ENCODE measurements at regions not wholly inside any gene's neighbourhood (a gene's known extent, or its start where the extent isn't known, plus 50 kb on each side); places are given as distances from the start of the nearest gene placed in this dataset.

DNA sequence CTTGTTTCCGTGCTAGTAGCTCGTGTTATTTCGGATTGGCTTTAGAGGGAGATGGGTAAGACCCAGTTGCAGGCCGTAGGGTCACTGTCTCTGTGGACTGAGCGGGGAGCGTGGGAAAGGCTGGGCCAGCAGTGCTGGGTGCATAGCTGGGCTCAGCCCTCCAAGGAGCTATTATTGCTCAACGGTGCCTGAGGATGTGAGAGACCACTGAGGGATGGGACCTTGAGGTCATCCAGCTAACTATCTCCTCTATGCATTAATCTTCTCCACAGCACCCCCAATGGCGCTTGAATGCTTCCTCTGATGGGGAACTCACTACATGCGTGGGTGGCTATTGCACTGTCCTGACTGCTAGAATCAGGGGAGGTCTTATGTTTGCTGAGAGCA, 126.1 kb upstream of the FOXF1 start:
- DNase-seq: no peak
- Histone ChIP-seq H3K27ac (ENCODE audit: insufficient read depth, low read length, poor library complexity, severe bottlenecking) (no peak overlapping the region), H3K36me3 (ENCODE audit: control insufficient read depth, insufficient read depth, low read length) (no peaks in the 10 kb centered on the region), H3K4me1 (ENCODE audit: control insufficient read depth, insufficient read depth, low read length, poor library complexity, severe bottlenecking) (no peaks in the 10 kb centered on the region), H3K9me3 (ENCODE audit: control insufficient read depth, low read length) (no peaks in the 10 kb centered on the region), H3K4me3 (ENCODE audit: insufficient read depth, low read depth, low read length, poor library complexity, severe bottlenecking) (no peak overlapping the region), H3K27me3 (replicated peaks; ENCODE audit: control insufficient read depth, insufficient read depth, low read length, poor library complexity, severe bottlenecking) (no peaks in the 10 kb centered on the region)

DNA sequence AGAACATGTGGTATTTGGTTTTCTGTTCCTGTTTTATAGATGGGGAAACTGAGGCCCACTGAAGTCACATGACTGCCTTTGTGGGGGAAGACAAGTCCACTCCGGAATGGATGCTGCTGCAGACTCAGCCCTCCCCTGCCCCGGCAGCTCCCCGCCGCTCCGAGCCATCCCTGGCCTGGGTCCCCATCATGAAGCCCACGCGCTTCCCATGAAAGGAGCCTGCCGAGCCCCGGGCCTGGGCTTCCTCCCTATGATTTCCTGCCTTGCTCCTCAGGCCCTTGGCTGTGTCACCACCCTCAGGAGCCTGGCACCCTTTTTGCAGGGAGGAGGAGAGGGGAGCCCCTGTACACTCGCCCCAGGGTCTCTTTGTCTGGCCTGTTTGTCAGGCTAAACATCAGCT, 125.3 kb upstream of the FOXF1 start:
- no peak for DNase-seq

GRCh38 chr16:86387468-86388440, 122.6 kb upstream of the FOXF1 start:
- Histone ChIP-seq H3K36me3 (ENCODE audit: control insufficient read depth, insufficient read depth, low read length) (no peaks in the 10 kb centered on the region), H3K4me1 (ENCODE audit: control insufficient read depth, insufficient read depth, low read length, poor library complexity, severe bottlenecking) (no peaks in the 10 kb centered on the region), H3K27ac (ENCODE audit: insufficient read depth, low read length, poor library complexity, severe bottlenecking) (no peak overlapping the region), H3K27me3 (replicated peaks; ENCODE audit: control insufficient read depth, insufficient read depth, low read length, poor library complexity, severe bottlenecking) (no peaks in the 10 kb centered on the region), H3K9me3 (ENCODE audit: control insufficient read depth, low read length) (no peaks in the 10 kb centered on the region), H3K4me3 (ENCODE audit: insufficient read depth, low read depth, low read length, poor library complexity, severe bottlenecking) (no peak overlapping the region)
- no peak for DNase-seq

More for the DNA sequence above, 125.3 kb upstream of the FOXF1 start:
- no peaks in the 10 kb centered on the region for H3K4me1 ChIP-seq (ENCODE audit: control insufficient read depth, insufficient read depth, low read length, poor library complexity, severe bottlenecking)
- H3K27ac ChIP-seq (ENCODE audit: insufficient read depth, low read length, poor library complexity, severe bottlenecking): no peak overlapping the region
- no peak overlapping the region for H3K4me3 ChIP-seq (ENCODE audit: insufficient read depth, low read depth, low read length, poor library complexity, severe bottlenecking)
- no peaks in the 10 kb centered on the region for H3K36me3 ChIP-seq (ENCODE audit: control insufficient read depth, insufficient read depth, low read length)
- no peaks in the 10 kb centered on the region for H3K9me3 ChIP-seq (ENCODE audit: control insufficient read depth, low read length)
- no peaks in the 10 kb centered on the region for H3K27me3 ChIP-seq (replicated peaks; ENCODE audit: control insufficient read depth, insufficient read depth, low read length, poor library complexity, severe bottlenecking)

DNA sequence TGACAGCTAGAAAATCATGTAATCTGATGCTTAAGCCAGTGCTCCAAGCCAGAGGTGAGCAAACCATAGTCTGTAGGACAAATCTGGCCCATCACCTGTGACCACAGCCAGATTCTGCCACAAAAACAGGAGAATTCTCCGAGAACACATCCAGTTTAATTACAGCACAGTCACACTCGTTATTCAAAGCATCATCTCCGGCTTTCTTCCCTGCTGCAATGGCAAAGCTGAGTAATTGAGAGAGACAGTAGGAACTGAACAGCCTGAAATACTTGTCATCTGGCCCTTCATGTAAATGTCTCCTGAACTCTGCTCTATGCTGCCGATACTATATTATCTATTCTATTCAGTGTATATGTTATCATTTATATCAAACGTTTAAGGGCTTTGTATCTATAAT, 121.4 kb upstream of the FOXF1 start:
- Histone ChIP-seq H3K4me3 (ENCODE audit: insufficient read depth, low read depth, low read length, poor library complexity, severe bottlenecking) (no peak overlapping the region), H3K36me3 (ENCODE audit: control insufficient read depth, insufficient read depth, low read length) (no peaks in the 10 kb centered on the region), H3K27me3 (replicated peaks; ENCODE audit: control insufficient read depth, insufficient read depth, low read length, poor library complexity, severe bottlenecking) (no peaks in the 10 kb centered on the region), H3K27ac (ENCODE audit: insufficient read depth, low read length, poor library complexity, severe bottlenecking) (no peak overlapping the region), H3K9me3 (ENCODE audit: control insufficient read depth, low read length) (no peaks in the 10 kb centered on the region), H3K4me1 (ENCODE audit: control insufficient read depth, insufficient read depth, low read length, poor library complexity, severe bottlenecking) (no peaks in the 10 kb centered on the region)
- no peak for DNase-seq

GRCh38 chr16:86389566-86390328, 120.6 kb upstream of the FOXF1 start:
- no peak for DNase-seq
- no peaks in the 10 kb centered on the region for H3K9me3 ChIP-seq (ENCODE audit: control insufficient read depth, low read length)
- H3K27me3 ChIP-seq (replicated peaks; ENCODE audit: control insufficient read depth, insufficient read depth, low read length, poor library complexity, severe bottlenecking): no peaks in the 10 kb centered on the region
- H3K36me3 ChIP-seq (ENCODE audit: control insufficient read depth, insufficient read depth, low read length): no peaks in the 10 kb centered on the region
- no peak overlapping the region for H3K27ac ChIP-seq (ENCODE audit: insufficient read depth, low read length, poor library complexity, severe bottlenecking)
- H3K4me3 ChIP-seq (ENCODE audit: insufficient read depth, low read depth, low read length, poor library complexity, severe bottlenecking): no peak overlapping the region
- H3K4me1 ChIP-seq (ENCODE audit: control insufficient read depth, insufficient read depth, low read length, poor library complexity, severe bottlenecking): no peaks in the 10 kb centered on the region

DNA sequence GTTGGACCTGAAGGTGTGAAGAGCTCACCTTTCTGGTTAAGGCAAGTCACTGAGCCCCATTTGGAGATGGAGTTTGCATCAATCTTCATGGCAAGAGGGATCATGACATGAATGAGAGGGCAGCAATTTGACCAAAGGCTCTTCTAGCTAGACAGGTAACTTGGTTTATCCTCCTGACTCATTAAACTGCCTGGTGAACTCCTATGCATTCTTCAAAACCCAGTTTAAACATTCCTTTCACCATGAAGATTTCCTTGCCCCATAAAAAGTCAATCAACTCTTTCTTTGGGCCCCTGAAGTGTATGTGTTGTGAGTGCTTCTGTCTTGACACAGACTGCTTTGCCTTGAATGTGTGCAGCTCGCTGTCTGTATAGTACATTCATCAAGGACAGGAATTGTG, 120.0 kb upstream of the FOXF1 start:
- H3K27ac ChIP-seq (ENCODE audit: insufficient read depth, low read length, poor library complexity, severe bottlenecking): no peak overlapping the region
- no peak overlapping the region for H3K4me3 ChIP-seq (ENCODE audit: insufficient read depth, low read depth, low read length, poor library complexity, severe bottlenecking)
- H3K36me3 ChIP-seq (ENCODE audit: control insufficient read depth, insufficient read depth, low read length): no peaks in the 10 kb centered on the region
- no peaks in the 10 kb centered on the region for H3K27me3 ChIP-seq (replicated peaks; ENCODE audit: control insufficient read depth, insufficient read depth, low read length, poor library complexity, severe bottlenecking)
- no peaks in the 10 kb centered on the region for H3K4me1 ChIP-seq (ENCODE audit: control insufficient read depth, insufficient read depth, low read length, poor library complexity, severe bottlenecking)
- no peaks in the 10 kb centered on the region for H3K9me3 ChIP-seq (ENCODE audit: control insufficient read depth, low read length)
- no peak for DNase-seq

GRCh38 chr16:86391486-86391885, 118.8 kb upstream of the FOXF1 start:
- Histone ChIP-seq H3K4me3 (ENCODE audit: insufficient read depth, low read depth, low read length, poor library complexity, severe bottlenecking) (no peak overlapping the region), H3K9me3 (ENCODE audit: control insufficient read depth, low read length) (no peaks in the 10 kb centered on the region), H3K36me3 (ENCODE audit: control insufficient read depth, insufficient read depth, low read length) (no peaks in the 10 kb centered on the region), H3K27me3 (replicated peaks; ENCODE audit: control insufficient read depth, insufficient read depth, low read length, poor library complexity, severe bottlenecking) (no peaks in the 10 kb centered on the region), H3K4me1 (ENCODE audit: control insufficient read depth, insufficient read depth, low read length, poor library complexity, severe bottlenecking) (no peaks in the 10 kb centered on the region), H3K27ac (ENCODE audit: insufficient read depth, low read length, poor library complexity, severe bottlenecking) (no peak overlapping the region)
- DNase-seq: no peak

GRCh38 chr16:86391984-86392383, 118.3 kb upstream of the FOXF1 start:
- Histone ChIP-seq H3K9me3 (ENCODE audit: control insufficient read depth, low read length) (no peaks in the 10 kb centered on the region), H3K27ac (ENCODE audit: insufficient read depth, low read length, poor library complexity, severe bottlenecking) (no peak overlapping the region), H3K36me3 (ENCODE audit: control insufficient read depth, insufficient read depth, low read length) (no peaks in the 10 kb centered on the region), H3K4me1 (ENCODE audit: control insufficient read depth, insufficient read depth, low read length, poor library complexity, severe bottlenecking) (no peaks in the 10 kb centered on the region), H3K27me3 (replicated peaks; ENCODE audit: control insufficient read depth, insufficient read depth, low read length, poor library complexity, severe bottlenecking) (no peaks in the 10 kb centered on the region), H3K4me3 (ENCODE audit: insufficient read depth, low read depth, low read length, poor library complexity, severe bottlenecking) (no peak overlapping the region)
- DNase-seq: no peak

- H3K4me1 ChIP-seq (ENCODE audit: control insufficient read depth, insufficient read depth, low read length, poor library complexity, severe bottlenecking): no peaks in the 10 kb centered on the region
- DNase-seq: no peak
- H3K27me3 ChIP-seq (replicated peaks; ENCODE audit: control insufficient read depth, insufficient read depth, low read length, poor library complexity, severe bottlenecking): no peaks in the 10 kb centered on the region
- no peaks in the 10 kb centered on the region for H3K36me3 ChIP-seq (ENCODE audit: control insufficient read depth, insufficient read depth, low read length)
- no peaks in the 10 kb centered on the region for H3K9me3 ChIP-seq (ENCODE audit: control insufficient read depth, low read length)
- H3K4me3 ChIP-seq (ENCODE audit: insufficient read depth, low read depth, low read length, poor library complexity, severe bottlenecking): no peak overlapping the region
- no peak overlapping the region for H3K27ac ChIP-seq (ENCODE audit: insufficient read depth, low read length, poor library complexity, severe bottlenecking)
Measured at GRCh38 chr16:86392436-86393152, 117.7 kb upstream of the FOXF1 start.
